NCI-H2107 (cell line): ENCODE measurements at regions not wholly inside any gene's neighbourhood (a gene's known extent, or its start where the extent isn't known, plus 50 kb on each side); places are given as distances from the start of the nearest gene placed in this dataset.

Source experiments
- DNase-seq: peaks from one replicate; lab custom pipeline; 2025; lab: John Stamatoyannopoulos, UW

DNA sequence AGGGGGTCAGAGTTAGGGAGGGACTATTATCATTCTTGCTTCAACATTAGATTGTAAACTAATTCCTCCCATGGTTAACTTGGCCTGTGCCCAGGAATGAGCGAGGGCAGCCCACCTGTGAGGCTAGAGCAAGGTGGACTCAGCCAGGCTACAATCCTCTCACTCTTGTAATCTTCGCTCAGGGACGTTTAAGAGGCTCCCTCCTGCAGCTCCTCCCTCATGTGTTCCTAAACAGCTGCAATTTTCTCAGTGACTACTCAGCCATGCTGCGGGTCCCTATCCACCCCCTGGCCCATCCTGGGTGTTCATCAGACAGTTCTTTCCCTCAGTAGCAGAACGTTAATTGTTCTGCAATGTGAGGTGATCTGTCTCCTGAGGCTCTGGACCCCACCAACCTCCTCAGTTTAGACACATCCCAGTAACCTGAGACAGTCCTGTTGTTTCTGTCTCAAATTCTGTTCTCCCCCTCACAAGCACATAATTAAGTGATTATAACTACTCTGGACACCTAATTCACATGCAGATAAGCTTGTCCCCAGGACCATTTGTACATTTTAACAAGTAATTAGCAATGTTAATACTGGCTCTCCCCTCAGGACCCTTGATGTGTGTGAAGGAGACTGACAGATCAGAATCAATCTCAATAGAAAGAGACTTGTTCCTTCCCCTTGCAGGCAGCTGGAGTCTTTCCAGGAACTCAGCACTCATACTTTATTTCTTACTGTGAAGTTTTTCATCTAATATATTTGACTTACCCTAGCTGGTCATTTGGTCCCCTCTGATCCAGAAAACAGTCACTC is 337.2 kb upstream of the B3GAT1 start:
- DNase-seq: no peak

DNA sequence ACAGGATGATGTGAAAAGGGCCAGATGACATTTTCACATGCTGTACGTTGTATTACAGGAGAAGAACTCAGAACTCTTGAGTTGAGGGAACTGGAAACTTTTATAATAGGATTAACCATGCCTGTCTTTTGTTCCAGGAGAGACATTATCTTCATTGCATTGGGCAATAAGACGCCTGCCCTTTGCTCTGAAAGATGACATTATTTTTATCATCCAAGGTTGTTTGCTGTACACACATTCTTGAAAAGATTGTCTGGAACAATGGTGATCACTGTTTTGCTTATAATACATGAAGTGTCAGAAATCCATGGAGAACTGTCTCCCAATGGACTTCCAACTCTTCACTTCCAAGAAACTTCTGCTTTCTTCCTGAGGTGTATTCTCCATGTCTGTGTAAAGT is 334.6 kb upstream of the B3GAT1 start:
- no peak for DNase-seq

DNA sequence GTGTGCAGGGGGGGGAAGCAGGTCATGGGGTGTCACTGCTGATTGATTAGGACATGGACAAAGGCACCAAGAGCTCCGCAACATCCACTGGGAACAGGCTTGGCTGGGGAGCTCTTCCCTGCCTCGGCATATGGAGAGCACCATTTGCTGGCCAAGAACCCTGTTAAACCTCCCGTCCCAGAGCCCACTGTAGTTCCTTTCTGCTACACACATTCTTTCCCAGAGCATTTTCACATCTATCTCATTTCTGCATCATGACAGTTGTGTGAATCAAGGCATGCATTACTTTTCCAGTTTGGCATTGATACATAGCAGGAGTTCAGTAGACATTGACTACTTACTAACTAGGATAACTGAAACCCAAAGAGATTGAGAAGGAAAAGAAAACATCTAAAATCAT is 333.4 kb upstream of the B3GAT1 start:
- no peak for DNase-seq

DNA sequence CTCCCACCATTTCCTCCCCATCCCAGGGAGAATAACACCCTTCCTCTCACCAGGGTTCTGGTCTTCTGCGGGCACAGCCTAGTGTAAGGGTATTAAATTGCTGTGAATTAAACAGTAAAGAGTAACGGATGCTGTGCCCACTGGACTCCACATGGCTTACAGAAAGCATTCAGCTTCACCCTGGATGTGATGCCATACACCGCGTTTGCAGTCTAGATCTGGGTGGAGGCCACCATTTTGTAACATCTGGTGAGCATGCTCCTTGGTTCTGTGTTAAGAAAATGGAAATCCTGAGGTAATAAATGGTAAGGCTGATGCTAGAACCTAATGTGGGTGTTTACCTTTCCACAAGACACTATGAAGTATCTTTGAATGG is 331.8 kb upstream of the B3GAT1 start:
- DNase-seq: no peak

DNA sequence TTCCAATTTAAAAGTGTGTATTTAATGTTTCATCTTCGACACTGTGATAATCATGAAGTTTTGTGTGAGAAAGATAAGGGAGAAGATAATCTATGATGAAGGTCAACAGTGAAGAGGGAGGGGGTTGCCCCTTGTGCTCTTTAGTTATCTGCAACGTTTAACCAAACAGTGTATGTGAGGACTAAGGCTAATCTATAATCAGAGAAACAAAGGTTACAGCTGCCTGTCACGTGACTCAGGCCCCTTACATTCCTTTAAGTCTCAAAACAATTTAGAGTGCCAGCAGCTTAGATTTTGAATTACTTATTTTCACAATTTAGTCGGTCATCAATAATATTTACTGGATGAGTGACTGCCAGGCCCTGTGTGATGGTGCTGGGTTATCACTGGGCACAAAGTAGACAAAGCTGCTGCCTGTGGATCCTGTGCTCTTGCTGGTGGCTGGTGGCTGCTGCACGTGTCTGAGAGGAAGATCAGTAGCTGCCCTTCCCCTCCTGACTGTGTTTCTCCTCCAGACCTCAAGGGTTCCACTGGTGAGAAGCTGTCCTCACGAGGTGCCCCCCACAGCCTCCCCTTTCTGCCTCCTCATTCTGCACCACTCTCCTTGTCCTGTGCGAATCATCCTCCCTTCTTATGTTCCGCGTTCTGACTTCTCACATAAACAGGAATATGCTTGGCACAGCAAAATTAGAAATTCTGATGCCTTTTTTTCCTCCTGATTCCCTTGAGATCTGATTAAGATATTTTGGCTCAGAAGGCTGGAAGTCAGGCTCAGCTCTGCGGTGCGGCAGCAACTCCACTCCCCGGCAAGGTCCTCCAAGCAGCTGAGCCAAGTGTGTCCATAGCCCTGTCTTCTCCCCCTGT is 331.1 kb upstream of the B3GAT1 start:
- DNase-seq: no peak

DNA sequence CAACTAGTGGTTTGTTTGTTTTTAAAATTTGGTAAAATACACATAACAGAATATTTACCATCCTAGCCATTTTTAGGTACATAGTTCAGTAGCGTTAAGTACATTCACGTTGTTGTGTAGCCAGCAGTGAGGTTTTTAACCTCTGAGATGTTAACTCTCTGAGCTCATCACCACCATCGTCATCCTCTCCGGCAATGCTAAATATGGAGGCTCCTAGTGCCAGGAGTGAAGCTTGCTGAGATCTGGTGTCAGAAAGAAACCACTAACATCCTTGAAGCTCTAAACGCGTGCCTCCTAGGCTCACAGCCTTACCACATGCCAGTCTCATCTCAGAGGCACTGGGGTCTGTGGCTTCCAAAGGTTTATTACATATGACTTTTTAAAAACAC is 330.2 kb upstream of the B3GAT1 start:
- DNase-seq: no peak

DNA sequence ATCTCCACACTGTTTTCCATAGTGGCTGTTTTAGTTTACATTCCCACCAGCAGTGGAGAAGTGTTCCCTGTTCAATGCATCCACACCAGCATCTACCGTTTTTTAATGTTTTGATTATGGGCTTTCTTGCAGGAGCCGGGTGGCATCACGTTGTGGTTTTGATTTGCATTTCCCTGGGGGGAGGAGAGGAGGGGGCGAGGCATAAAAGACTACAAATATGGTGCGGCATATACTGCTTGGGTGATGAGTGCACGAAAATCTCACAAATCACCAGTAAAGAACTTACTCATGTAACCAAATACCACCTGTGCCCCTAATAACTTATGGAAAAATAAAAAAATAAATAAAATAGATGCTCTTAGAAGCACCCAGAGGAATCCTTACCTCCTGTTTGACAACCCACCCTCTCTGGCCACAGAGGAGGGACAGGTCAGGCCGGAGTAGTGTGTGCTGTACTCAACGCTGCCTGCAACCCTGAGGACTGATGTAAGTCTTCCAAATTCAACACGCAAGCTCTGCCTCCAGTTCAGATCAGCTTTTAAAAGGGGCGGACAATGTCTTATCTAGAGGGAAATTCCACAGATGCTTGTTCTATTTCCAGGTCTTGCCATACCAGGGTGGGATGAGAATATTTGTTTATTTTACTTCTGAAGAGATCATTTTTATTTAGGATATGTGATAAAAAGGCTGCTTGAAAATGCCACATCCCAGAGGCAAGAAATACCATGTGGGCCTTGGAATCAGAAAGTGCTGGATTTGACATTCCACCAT is 329.6 kb upstream of the B3GAT1 start:
- no peak for DNase-seq

DNA sequence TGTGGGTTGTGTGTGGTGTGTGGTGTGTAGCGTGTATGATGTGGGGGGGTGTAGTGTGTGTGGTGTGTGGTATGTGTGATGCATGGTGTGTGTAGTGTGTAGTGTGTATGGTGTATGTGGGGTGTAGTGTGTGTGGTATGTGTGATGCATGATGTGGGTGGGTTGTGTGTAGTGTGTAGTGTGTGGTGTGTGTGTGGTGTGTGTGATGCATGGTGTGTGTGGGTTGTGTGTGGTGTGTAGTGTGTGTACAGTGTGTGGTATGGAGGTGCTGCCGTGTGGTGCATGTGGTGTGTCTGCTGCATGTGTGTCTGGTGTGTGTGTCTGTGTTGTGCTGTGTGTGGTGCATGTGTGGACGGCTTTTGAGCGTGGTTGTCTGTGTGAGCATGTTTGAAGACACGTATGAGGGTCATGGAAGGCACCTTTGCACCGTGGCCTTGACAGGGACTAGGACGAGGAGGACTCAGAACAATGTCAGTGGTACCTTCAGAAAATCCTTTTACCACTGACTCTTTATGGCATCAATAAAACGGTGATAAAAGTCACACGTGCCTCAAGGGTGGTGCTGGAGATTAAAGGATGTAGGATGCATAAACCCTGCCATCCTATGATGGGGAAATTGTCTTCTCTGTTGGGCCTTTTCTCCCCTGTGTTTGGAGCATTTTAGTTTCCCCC is 328.7 kb upstream of the B3GAT1 start:
- no peak for DNase-seq

DNA sequence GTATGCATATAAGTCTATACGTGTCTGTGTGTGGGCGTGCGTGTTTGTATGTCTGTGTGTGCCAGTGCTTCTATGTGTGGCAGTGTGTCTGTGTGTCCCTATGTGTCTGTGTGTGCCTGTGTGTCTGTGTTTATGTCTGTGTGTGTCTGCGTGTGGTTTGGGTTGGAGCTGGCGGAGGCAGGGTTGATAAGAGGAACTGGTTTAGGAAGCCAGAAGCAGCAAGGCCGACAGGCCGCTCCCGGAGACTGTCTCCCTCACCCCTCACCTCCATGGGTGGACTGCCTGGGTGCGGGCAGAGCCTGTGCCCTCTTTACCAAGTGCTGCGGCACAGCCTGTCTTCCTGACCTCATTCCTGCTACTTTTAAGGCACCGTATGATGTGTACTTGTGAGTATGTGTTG is 327.1 kb upstream of the B3GAT1 start:
- DNase-seq: no peak

DNA sequence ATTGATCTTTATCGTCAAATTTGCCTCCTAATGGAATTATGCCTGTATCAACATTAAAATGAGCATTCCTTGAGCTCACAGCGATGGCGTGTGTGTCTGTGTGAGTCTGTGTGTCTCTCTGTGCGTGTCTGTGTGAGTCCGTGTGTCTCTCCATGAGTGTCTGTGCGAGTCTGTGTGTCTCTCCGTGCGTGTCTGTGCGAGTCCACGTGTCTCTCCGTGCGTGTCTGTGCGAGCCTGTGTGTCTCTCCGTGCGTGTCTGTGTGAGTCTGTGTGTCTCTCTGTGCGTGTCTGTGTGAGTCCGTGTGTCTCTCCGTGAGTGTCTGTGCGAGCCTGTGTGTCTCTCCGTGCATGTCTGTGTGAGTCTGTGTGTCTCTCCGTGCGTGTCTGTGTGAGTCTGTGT is 326.5 kb upstream of the B3GAT1 start:
- no peak for DNase-seq

DNA sequence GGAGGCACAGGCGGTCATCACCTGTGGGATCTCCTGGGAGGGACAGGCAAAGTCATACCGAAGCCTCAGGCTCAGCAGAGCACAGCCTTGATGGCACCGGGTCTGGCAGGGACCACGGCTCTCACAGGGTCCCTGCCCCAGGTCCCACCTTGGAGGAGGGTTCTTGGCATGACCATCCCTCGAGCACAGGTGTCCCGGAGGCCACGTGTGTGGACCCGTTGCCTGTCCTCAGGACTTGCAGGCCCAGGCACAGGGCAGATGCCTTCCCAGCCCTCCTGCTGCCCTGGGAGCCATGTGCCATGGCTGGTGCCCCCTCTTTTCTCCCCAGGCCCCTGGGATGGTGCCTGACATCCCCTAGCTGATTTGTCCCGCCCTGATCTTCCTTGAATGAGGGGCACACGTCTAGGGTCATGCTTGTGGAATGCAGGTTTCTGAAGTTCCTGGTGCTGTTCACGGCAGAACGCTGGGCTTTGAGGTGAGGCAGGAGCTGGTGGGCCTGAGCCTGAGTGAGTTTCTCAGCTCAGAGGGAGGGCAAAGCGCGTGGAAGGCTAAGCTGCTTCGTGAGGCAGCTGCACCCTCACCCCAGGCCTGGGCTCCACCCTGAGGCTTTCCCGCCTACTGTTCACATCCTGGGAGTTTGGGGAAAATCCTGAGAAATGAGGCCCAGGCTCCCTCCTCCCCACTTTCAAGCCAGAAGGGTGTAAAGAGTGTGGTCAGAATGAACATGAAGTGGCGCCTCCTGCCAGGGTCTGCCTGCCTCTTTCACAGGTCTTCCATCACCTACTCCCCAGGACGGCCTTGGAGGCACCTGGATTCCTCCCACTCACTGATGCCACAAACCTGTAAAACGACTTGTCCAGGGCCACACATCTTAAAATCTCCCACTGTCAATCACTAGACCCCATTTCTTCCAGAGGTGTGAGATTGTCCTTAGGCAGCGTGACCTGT is 325.8 kb upstream of the B3GAT1 start:
- no peak for DNase-seq

DNA sequence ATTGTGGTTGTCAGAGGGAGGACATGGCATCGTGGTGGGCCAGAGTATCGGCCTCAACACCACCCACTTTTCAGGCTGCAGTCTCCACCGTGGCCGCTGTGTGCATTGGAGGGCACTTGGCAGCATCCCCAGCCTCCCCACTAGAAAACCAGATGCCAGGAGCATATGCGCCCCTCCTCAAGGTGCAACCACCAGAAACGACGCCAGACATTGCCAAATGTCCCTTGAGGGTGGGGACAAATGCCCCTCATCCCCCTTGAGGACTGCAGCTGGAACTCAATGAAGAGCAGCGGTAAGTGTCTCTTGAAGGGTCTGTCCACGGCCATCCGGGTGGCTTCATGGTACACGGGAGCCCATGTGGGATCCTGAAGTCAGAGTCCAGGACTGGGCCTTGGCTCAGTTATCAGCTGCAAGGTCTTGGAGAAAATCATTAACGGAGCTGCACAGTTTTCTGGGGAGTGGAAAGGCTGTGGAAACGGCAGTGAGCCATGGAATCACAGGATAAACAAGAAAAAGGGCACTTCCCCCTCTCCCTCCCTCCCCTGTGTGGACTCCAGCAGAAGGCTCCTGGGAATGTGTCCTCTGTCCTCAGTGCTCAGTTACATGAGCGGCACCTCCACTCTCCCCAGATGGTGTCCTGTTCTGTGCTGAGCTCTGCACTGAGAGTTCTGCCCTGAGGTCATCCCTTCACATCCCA is 324.4 kb upstream of the B3GAT1 start:
- no peak for DNase-seq

DNA sequence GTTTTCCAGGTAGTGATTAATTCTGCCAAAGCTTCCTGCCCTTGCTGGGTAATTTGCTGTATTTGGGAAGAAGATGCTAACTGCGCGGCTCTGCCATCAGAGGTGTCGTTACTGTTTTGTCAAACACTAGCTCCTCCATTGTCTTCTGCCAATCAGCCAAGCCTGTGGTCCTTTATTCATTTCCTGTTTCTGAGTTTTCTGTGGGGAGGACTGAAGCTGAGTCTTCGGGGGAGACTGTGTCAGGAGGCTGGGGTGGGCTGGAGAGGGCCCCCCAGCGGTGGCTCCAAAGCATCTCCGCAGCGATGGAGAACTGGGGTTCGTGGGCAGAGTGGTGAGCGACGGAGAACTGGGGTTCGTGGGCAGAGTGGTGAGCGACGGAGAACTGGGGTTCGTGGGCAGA is 322.9 kb upstream of the B3GAT1 start:
- DNase-seq: no peak

DNA sequence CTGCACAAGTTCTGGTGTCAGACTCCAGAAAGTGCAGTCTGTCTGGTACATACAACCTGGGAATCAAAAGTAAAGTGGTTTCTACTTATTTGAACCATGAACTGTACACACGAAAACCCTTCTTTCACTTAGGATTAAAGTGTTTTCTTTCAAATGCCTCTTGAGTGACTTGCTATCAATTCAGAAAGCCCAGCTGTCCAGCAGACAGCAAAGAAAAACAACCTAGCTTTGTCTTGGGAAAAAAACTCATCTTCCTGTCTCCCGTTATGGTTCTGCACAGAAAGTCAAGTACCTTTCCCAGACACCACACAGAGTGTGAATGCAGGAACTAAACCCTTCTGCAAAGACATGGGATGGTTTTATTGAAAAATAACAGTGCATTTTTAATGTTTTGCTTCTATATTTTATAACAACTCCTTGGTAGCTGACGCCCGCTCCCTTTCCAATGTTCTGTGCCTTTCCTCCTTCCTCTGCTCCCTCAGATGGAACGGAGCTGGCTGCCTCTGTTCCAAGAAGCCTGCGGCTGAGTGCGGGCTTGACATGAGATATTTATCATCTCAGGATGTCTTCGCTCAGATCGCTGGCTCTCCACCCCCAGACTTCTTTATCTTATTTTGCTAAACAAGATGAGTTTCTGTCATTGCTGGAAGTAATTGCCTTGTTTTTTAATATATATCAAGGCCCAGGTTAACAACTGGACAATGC is 322.3 kb upstream of the B3GAT1 start:
- no peak for DNase-seq

DNA sequence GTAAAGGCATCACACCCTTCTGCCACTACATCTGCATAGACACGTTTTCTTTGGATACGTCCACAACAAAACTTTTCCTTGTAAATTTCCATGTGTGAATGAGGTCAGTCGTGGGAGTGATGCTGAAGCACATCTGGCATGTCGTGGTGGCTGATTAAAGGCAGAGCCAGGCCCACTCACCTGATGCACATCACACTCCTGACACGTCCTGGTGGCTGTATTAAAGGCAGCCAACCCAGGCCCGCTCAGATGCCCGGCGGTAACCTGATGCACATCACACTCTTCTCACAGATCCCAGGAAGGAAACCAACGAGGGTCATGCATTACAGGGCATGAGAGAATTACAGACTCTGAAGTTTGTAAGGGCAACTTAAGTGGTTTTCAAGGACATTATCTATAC is 321.6 kb upstream of the B3GAT1 start:
- no peak for DNase-seq

DNA sequence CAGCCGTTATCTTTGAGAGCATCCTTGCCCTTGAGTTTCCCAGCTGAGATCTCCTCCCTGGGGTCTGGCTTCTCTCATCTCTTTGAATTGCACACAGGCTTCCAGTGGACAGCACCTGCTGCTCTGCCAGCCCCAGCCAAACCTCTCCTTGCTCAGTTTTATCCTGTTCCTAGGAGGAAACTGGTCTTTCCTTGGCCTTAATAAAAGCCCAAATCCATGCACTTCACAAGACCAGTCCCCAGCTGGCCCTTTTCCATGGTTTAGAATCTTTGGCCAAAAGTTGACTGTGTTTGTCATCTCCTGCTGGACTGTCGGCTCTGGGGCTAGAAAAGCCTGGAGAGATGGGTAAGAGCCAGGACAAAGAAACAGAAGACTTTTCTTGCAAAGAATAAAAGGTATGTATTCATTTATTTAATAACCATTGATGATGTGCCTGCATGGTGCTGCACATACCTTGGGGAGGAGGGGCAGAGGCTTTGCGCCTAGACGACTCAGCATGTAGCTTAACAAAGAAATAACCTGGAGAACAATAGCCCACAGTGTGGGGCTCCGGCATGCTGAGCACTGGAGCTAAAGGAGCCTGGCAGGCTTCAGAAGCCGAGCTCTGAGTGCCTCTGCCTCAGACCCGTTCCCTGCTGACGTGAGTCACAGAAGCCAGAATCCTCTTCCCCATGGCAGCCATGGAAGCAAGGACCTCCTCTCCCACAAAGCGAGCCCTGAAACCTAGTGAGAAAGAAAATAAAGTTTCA is 319.3 kb upstream of the B3GAT1 start:
- no peak for DNase-seq

DNA sequence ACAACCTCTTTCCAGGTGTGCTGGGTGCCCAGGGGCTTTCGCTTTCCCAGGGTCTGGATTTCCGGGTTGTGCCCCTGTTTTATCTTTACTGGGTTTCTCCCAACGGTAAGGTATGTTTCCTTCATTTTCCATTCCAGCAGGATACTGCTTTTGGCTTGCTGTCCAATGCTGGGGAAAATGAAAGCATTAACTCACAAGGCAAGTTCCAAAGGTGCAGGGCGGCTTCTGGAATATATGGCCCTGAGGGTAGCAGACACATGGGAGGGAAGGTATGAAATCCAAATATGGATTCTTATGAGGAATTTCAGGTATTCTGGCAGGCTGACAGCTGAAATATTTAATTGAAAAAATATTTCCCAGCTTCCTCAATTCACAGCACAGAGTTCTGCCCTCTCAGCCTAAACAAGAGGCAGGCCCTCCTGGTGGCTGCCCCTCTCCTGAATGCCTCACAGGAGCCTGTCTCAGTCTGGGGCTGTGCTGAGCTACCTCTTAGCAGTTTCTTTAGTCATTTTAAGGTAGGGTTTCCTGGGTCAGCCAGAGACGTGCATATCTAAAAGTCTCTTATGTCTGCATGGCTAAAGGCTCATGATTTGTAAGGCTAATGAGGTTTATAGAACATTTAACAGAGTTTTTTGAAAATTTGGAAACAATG is 318.6 kb upstream of the B3GAT1 start:
- DNase-seq: no peak

DNA sequence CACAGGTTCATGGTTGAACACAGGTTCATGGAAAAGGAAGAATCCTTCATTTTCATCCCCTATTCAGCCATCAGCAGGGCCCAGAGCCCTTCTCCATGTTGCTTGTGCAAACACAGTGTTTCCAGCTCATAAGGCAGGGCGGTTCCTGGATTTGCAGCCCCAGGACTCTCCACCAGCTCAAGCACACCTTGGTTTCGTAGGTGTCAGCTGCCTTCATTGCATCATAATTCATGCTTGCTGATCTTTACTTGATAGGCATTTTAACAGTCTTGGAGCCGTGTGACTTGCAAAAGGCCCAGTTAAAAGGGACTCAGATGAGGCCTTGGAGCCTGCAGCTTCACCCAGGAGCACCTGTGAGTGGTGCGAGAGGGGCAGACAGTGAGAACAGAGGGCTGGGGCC is 318.1 kb upstream of the B3GAT1 start:
- no peak for DNase-seq

DNA sequence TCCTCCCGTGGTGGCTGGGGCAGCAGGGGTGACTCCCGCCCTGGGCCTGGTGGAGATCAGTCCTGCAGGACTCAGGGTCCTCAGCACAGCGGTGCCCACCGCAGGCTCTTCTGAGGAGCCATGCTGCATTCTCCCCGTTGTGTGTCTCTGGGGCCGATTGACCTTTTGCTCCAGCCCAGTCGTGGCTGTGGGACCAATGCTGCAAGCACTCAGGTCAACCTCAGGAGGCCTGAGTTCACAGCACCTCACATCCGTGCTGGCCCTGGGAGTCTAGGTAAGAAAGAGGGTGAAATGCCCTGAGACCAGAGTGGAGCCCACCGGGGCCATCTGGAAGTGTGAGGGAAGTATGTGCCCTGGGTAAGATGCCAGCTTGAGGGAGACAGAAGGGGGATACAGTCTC is 316.1 kb upstream of the B3GAT1 start:
- DNase-seq: no peak
